ENCODE measurements at regions not wholly inside any gene's neighbourhood (a gene's known extent, or its start where the extent isn't known, plus 50 kb on each side); places are given as distances from the start of the nearest gene placed in this dataset.

DNA sequence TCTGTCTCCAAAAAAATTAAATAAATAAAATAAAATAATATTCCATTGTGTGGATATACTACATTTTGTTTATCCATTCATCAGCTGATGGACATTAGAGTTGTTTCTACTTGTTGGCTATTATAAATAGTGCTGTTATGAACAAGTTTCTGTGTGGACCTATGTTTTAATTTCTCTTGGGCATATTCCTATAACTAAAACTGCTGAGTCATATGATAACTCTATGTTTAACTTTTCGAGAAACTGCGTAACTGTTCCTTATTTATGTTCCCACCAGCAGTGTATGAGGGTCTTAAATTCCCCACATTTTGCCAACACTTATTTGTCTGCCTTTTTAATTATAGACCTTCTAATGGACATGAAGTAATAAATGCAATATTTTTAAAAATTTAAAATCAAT lies 80.0 kb upstream of the XIST start:
- TF ChIP-seq, protein P1, sequence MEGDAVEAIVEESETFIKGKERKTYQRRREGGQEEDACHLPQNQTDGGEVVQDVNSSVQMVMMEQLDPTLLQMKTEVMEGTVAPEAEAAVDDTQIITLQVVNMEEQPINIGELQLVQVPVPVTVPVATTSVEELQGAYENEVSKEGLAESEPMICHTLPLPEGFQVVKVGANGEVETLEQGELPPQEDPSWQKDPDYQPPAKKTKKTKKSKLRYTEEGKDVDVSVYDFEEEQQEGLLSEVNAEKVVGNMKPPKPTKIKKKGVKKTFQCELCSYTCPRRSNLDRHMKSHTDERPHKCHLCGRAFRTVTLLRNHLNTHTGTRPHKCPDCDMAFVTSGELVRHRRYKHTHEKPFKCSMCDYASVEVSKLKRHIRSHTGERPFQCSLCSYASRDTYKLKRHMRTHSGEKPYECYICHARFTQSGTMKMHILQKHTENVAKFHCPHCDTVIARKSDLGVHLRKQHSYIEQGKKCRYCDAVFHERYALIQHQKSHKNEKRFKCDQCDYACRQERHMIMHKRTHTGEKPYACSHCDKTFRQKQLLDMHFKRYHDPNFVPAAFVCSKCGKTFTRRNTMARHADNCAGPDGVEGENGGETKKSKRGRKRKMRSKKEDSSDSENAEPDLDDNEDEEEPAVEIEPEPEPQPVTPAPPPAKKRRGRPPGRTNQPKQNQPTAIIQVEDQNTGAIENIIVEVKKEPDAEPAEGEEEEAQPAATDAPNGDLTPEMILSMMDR (IDR thresholded peaks at IDR 0.05 in 2 of 3, conservative IDR thresholded peaks at IDR 0.05 in 1 of 3; ENCODE audit: borderline replicate concordance in 1 of 3, insufficient read depth in 1 of 3, low read depth in 2 of 3, low read length in 2 of 3): no peak
- no peak for TF ChIP-seq EGR1 (IDR thresholded peaks at IDR 0.05; ENCODE audit: low read depth)
- no peak for TF ChIP-seq POLR2AphosphoS5 (IDR thresholded peaks at IDR 0.05; ENCODE audit: low read depth, low read length)
- TF ChIP-seq POLR2A (IDR thresholded peaks at IDR 0.05; ENCODE audit: borderline replicate concordance, extremely low read depth, insufficient read depth, insufficient read length): no peak
- TF ChIP-seq EZH2phosphoT487 (IDR thresholded peaks at IDR 0.05; ENCODE audit: borderline replicate concordance): no peak
- TF ChIP-seq RAD21 (IDR thresholded peaks at IDR 0.05; ENCODE audit: low read depth): no peak
- TF ChIP-seq EZH2 (IDR thresholded peaks at IDR 0.05): no peak
- TF ChIP-seq, protein P2, sequence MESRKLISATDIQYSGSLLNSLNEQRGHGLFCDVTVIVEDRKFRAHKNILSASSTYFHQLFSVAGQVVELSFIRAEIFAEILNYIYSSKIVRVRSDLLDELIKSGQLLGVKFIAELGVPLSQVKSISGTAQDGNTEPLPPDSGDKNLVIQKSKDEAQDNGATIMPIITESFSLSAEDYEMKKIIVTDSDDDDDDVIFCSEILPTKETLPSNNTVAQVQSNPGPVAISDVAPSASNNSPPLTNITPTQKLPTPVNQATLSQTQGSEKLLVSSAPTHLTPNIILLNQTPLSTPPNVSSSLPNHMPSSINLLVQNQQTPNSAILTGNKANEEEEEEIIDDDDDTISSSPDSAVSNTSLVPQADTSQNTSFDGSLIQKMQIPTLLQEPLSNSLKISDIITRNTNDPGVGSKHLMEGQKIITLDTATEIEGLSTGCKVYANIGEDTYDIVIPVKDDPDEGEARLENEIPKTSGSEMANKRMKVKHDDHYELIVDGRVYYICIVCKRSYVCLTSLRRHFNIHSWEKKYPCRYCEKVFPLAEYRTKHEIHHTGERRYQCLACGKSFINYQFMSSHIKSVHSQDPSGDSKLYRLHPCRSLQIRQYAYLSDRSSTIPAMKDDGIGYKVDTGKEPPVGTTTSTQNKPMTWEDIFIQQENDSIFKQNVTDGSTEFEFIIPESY (IDR thresholded peaks at IDR 0.05; ENCODE audit: extremely low read depth, insufficient replicate concordance, low read length): no peak
- TF ChIP-seq SIN3A (IDR thresholded peaks at IDR 0.05; ENCODE audit: low read depth): no peak
- no peak for TF ChIP-seq CBX3 (IDR thresholded peaks at IDR 0.05; ENCODE audit: low read depth)
- TF ChIP-seq, protein P3, sequence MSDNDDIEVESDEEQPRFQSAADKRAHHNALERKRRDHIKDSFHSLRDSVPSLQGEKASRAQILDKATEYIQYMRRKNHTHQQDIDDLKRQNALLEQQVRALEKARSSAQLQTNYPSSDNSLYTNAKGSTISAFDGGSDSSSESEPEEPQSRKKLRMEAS (IDR thresholded peaks at IDR 0.05): no peak
- TF ChIP-seq, protein P4, sequence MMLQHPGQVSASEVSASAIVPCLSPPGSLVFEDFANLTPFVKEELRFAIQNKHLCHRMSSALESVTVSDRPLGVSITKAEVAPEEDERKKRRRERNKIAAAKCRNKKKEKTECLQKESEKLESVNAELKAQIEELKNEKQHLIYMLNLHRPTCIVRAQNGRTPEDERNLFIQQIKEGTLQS (IDR thresholded peaks at IDR 0.05): no peak
- no peak for TF ChIP-seq JUND (IDR thresholded peaks at IDR 0.05)
